WTC11 (cell line): ENCODE measurements at regions not wholly inside any gene's neighbourhood (a gene's known extent, or its start where the extent isn't known, plus 50 kb on each side); places are given as distances from the start of the nearest gene placed in this dataset.

ENCODE experiments used
- ATAC-seq: fragments of 200-7000 bp; cut with Tn5 transposase; 2 replicates; pipeline ENCODE4 v1.10.0; 2021; ENCODE audit warnings: mild to moderate bottlenecking, moderate library complexity
- CTCF ChIA-PET: fragments of 300-600 bp; sonication (Branson Sonifier 250); formaldehyde crosslinking; loops from one replicate; lab custom pipeline; 2021; ENCODE audit warnings: antibody characterized with exemption; lab: Charles Lee
- POLR2A ChIA-PET: fragments of 350-600 bp; sonication (Branson Sonifier 250); formaldehyde crosslinking; loops from one replicate; lab custom pipeline; 2021; ENCODE audit warnings: antibody characterized with exemption; lab: Charles Lee
- DNase-seq: peaks from one replicate; pipeline ENCODE4 v3.0.0; 2021; ENCODE audit warnings: low spot score
- H3K27ac Mint-ChIP-seq: 2 replicates; pipeline ENCODE4 v1.8.0; 2021; ENCODE audit warnings: mixed read lengths
- H3K27me3 Mint-ChIP-seq: 2 replicates; pipeline ENCODE4 v1.8.0; 2021; ENCODE audit warnings: low read depth, mild to moderate bottlenecking, moderate library complexity, mixed read lengths
- H3K36me3 Mint-ChIP-seq: 2 replicates; pipeline ENCODE4 v1.8.0; 2021; ENCODE audit warnings: mixed read lengths
- H3K4me1 Mint-ChIP-seq: 2 replicates; pipeline ENCODE4 v1.8.0; 2022; ENCODE audit warnings: mixed read lengths
- H3K4me3 Mint-ChIP-seq: 2 replicates; pipeline ENCODE4 v1.8.0; 2021; ENCODE audit warnings: mild to moderate bottlenecking, moderate library complexity, mixed read lengths
- H3K9me3 Mint-ChIP-seq: 2 replicates; pipeline ENCODE4 v1.8.0; 2021; ENCODE audit warnings: mixed read lengths
- ELF4 ChIP-seq: sonication (generic); formaldehyde crosslinking; IDR thresholded peaks from 2 replicates; pipeline ENCODE4 v1.8.1; 2022; ENCODE audit warnings: low read depth, mild to moderate bottlenecking, moderate library complexity, missing genetic modification reagents
- FOXJ3 ChIP-seq: sonication (generic); formaldehyde crosslinking; IDR thresholded peaks from 2 replicates; pipeline ENCODE4 v1.9.0; 2021; ENCODE audit warnings: missing genetic modification reagents, mild to moderate bottlenecking, borderline replicate concordance
- GABPB1 ChIP-seq: sonication (generic); formaldehyde crosslinking; IDR thresholded peaks from 2 replicates; pipeline ENCODE4 v1.8.1; 2023; ENCODE audit warnings: mild to moderate bottlenecking, missing genetic modification reagents
- GTF2I ChIP-seq: fragments of 250-450 bp; sonication (Bioruptor Pico); conservative IDR thresholded peaks from 2 replicates; pipeline ENCODE4 v1.4.0; 2021; ENCODE audit warnings: mild to moderate bottlenecking
- HMGA2 ChIP-seq: fragments of 250-450 bp; sonication (Bioruptor Pico); IDR thresholded peaks from 2 replicates; pipeline ENCODE4 v1.4.0; 2021; ENCODE audit warnings: mild to moderate bottlenecking, moderate library complexity
- JAZF1 ChIP-seq: fragments of 250-450 bp; sonication (Bioruptor Pico); IDR thresholded peaks from 2 replicates; pipeline ENCODE4 v1.9.0; 2021; ENCODE audit warnings: moderate library complexity, mild to moderate bottlenecking, inconsistent platforms
- JUN ChIP-seq: sonication (generic); formaldehyde crosslinking; IDR thresholded peaks from 2 replicates; pipeline ENCODE4 v1.8.0; 2023; ENCODE audit warnings: mild to moderate bottlenecking, missing genetic modification reagents
- KAT7 ChIP-seq: sonication (generic); formaldehyde crosslinking; IDR thresholded peaks from 2 replicates; pipeline ENCODE4 v1.8.1; 2023; ENCODE audit warnings: missing genetic modification reagents, mild to moderate bottlenecking, borderline replicate concordance
- NFATC4 ChIP-seq: fragments of 250-450 bp; sonication (Bioruptor Pico); IDR thresholded peaks from 2 replicates; pipeline ENCODE4 v1.9.0; 2021; ENCODE audit warnings: mild to moderate bottlenecking
- NFE2L1 ChIP-seq: sonication (generic); formaldehyde crosslinking; IDR thresholded peaks from 2 replicates; pipeline ENCODE4 v1.8.1; 2023; ENCODE audit warnings: missing genetic modification reagents
- NFYB ChIP-seq: sonication (generic); formaldehyde crosslinking; conservative IDR thresholded peaks from 2 replicates; pipeline ENCODE4 v1.8.0; 2022; ENCODE audit warnings: low read depth, missing genetic modification reagents
- SOX15 ChIP-seq: fragments of 250-450 bp; sonication (Bioruptor Pico); IDR thresholded peaks from 2 replicates; pipeline ENCODE4 v1.9.0; 2021; ENCODE audit warnings: mild to moderate bottlenecking
- TEAD4 ChIP-seq: sonication (generic); formaldehyde crosslinking; IDR thresholded peaks from 2 replicates; pipeline ENCODE4 v1.8.0; 2022; ENCODE audit warnings: mild to moderate bottlenecking, missing genetic modification reagents
- ZBTB21 ChIP-seq: sonication (generic); formaldehyde crosslinking; IDR thresholded peaks from 2 replicates; pipeline ENCODE4 v1.8.1; 2023; ENCODE audit warnings: mild to moderate bottlenecking, missing genetic modification reagents, borderline replicate concordance
- ZNF416 ChIP-seq: fragments of 250-450 bp; sonication (Bioruptor Pico); IDR thresholded peaks from 2 replicates; pipeline ENCODE4 v1.9.0; 2021; ENCODE audit warnings: mild to moderate bottlenecking, inconsistent platforms
- TF ChIP-seq, protein P1 (sequence below): sonication (generic); formaldehyde crosslinking; IDR thresholded peaks from 2 replicates; pipeline ENCODE4 v1.8.0; 2022; ENCODE audit warnings: missing genetic modification reagents
- TF ChIP-seq, protein P2 (sequence below): sonication (generic); formaldehyde crosslinking; IDR thresholded peaks from 2 replicates; pipeline ENCODE4 v1.8.1; 2023; ENCODE audit warnings: mild to moderate bottlenecking, moderate library complexity, missing genetic modification reagents
- TF ChIP-seq, protein P3 (sequence below): fragments of 200-600 bp; IDR thresholded peaks from 2 replicates; pipeline ENCODE4 v1.8.0; 2022; ENCODE audit warnings: antibody characterized with exemption
- TF ChIP-seq, protein P4 (sequence below): sonication (generic); formaldehyde crosslinking; IDR thresholded peaks from 2 replicates; pipeline ENCODE4 v1.8.0; 2022; ENCODE audit warnings: mild to moderate bottlenecking, missing genetic modification reagents
- TF ChIP-seq, protein P5 (sequence below): sonication (generic); formaldehyde crosslinking; IDR thresholded peaks from 2 replicates; pipeline ENCODE4 v1.8.0; 2023; ENCODE audit warnings: missing genetic modification reagents

DNA sequence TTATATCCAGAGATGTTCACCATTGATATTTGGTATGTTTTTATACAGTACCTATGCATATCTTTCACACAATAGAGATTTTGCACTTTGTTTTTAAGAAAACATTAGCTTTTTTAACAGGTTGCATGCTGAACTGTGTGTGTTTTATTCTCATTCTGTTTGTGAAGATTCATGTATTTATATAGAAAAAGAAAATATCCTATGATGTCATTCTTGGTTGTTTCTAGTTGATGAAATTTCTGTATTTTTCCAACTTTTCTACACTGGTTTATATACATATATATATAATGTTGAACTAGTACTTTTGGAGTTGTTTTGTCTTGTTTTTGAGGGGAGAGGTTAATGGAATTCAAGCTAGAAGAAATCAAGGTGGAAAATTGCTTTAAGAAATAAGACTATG lies 143.8 kb downstream of the MATN1 start:
- peaks cover 9% of the 10 kb centered on the region for H3K36me3 Mint-ChIP-seq
- H3K27ac Mint-ChIP-seq, result no peak overlapping the region
- H3K4me1 Mint-ChIP-seq, result no peaks in the 10 kb centered on the region
- ChIA-PET CTCF (no interaction called here), POLR2A (no interaction called here)
- H3K4me3 Mint-ChIP-seq, result no peak overlapping the region
- peaks cover 26% of the 10 kb centered on the region for H3K27me3 Mint-ChIP-seq
- no peak for ATAC-seq
- no peak for DNase-seq
- TF ChIP-seq SOX15 (CRISPR knock-in tag) (no peak), ZBTB21 (no peak), GABPB1 (no peak), KAT7 (no peak)
- TF ChIP-seq, protein P1, sequence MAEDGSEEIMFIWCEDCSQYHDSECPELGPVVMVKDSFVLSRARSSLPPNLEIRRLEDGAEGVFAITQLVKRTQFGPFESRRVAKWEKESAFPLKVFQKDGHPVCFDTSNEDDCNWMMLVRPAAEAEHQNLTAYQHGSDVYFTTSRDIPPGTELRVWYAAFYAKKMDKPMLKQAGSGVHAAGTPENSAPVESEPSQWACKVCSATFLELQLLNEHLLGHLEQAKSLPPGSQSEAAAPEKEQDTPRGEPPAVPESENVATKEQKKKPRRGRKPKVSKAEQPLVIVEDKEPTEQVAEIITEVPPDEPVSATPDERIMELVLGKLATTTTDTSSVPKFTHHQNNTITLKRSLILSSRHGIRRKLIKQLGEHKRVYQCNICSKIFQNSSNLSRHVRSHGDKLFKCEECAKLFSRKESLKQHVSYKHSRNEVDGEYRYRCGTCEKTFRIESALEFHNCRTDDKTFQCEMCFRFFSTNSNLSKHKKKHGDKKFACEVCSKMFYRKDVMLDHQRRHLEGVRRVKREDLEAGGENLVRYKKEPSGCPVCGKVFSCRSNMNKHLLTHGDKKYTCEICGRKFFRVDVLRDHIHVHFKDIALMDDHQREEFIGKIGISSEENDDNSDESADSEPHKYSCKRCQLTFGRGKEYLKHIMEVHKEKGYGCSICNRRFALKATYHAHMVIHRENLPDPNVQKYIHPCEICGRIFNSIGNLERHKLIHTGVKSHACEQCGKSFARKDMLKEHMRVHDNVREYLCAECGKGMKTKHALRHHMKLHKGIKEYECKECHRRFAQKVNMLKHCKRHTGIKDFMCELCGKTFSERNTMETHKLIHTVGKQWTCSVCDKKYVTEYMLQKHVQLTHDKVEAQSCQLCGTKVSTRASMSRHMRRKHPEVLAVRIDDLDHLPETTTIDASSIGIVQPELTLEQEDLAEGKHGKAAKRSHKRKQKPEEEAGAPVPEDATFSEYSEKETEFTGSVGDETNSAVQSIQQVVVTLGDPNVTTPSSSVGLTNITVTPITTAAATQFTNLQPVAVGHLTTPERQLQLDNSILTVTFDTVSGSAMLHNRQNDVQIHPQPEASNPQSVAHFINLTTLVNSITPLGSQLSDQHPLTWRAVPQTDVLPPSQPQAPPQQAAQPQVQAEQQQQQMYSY (CRISPR knock-in tag), result no peak
- H3K9me3 Mint-ChIP-seq, result peaks cover 35% of the 10 kb centered on the region

DNA sequence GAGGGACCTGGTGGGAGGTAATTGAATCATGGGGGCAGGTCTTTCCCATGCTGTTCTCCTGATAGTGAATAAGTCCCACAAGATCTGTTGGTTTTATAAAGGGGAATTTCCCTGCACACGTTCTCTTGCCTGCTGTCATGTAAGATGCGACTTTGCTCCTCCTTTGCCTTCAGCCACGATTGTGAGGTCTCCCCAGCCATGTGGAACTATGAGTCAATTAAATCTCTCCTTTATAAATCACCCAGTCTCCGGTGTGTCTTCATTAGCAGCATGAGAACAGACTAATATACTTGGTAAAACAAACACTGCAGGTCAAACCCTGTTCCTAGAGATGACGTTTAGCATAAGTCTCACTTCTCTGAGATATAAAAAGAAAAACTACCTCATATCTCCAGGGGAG lies 148.3 kb downstream of the MATN1 start:
- Mint-ChIP-seq H3K4me3 (no peak overlapping the region), H3K27ac (no peak overlapping the region), H3K9me3 (no peaks in the 10 kb centered on the region), H3K4me1 (no peaks in the 10 kb centered on the region), H3K27me3 (no peaks in the 10 kb centered on the region)
- CTCF ChIA-PET, result interaction anchor here (1.7 kb wide), 1 partner anchor 133 kb away, joined by 6 read pairs; no protein-coding TSS in a partner anchor
- DNase-seq, result no peak
- ATAC-seq, result no peak
- POLR2A ChIA-PET, result no interaction called here
- TF ChIP-seq NFYB (CRISPR knock-in tag) (no peak), GTF2I (CRISPR knock-in tag) (no peak), NFE2L1 (no peak), TEAD4 (CRISPR knock-in tag) (no peak), FOXJ3 (CRISPR knock-in tag) (no peak), ZNF416 (CRISPR knock-in tag) (no peak), ELF4 (CRISPR knock-in tag) (no peak), HMGA2 (CRISPR knock-in tag) (no peak), NFATC4 (CRISPR knock-in tag) (no peak), JUN (CRISPR knock-in tag) (no peak), JAZF1 (no peak)
- TF ChIP-seq, protein P2, sequence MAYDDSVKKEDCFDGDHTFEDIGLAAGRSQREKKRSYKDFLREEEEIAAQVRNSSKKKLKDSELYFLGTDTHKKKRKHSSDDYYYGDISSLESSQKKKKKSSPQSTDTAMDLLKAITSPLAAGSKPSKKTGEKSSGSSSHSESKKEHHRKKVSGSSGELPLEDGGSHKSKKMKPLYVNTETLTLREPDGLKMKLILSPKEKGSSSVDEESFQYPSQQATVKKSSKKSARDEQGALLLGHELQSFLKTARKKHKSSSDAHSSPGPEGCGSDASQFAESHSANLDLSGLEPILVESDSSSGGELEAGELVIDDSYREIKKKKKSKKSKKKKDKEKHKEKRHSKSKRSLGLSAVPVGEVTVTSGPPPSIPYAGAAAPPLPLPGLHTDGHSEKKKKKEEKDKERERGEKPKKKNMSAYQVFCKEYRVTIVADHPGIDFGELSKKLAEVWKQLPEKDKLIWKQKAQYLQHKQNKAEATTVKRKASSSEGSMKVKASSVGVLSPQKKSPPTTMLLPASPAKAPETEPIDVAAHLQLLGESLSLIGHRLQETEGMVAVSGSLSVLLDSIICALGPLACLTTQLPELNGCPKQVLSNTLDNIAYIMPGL, result no peak
- TF ChIP-seq, protein P3, sequence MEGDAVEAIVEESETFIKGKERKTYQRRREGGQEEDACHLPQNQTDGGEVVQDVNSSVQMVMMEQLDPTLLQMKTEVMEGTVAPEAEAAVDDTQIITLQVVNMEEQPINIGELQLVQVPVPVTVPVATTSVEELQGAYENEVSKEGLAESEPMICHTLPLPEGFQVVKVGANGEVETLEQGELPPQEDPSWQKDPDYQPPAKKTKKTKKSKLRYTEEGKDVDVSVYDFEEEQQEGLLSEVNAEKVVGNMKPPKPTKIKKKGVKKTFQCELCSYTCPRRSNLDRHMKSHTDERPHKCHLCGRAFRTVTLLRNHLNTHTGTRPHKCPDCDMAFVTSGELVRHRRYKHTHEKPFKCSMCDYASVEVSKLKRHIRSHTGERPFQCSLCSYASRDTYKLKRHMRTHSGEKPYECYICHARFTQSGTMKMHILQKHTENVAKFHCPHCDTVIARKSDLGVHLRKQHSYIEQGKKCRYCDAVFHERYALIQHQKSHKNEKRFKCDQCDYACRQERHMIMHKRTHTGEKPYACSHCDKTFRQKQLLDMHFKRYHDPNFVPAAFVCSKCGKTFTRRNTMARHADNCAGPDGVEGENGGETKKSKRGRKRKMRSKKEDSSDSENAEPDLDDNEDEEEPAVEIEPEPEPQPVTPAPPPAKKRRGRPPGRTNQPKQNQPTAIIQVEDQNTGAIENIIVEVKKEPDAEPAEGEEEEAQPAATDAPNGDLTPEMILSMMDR, result no peak
- TF ChIP-seq, protein P4, sequence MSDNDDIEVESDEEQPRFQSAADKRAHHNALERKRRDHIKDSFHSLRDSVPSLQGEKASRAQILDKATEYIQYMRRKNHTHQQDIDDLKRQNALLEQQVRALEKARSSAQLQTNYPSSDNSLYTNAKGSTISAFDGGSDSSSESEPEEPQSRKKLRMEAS, result no peak
- TF ChIP-seq, protein P5, sequence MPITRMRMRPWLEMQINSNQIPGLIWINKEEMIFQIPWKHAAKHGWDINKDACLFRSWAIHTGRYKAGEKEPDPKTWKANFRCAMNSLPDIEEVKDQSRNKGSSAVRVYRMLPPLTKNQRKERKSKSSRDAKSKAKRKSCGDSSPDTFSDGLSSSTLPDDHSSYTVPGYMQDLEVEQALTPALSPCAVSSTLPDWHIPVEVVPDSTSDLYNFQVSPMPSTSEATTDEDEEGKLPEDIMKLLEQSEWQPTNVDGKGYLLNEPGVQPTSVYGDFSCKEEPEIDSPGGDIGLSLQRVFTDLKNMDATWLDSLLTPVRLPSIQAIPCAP, result no peak
- TF ChIP-seq, all 79 proteins: peak for 0
- no peaks in the 10 kb centered on the region for H3K36me3 Mint-ChIP-seq
